ENCODE measurements at regions not wholly inside any gene's neighbourhood (a gene's known extent, or its start where the extent isn't known, plus 50 kb on each side); places are given as distances from the start of the nearest gene placed in this dataset.

- H3K36me3 ChIP-seq (replicated peaks in 1 of 2; ENCODE audit: control extremely low read depth in 1 of 2, control insufficient read depth in 1 of 2, extremely low read depth in 1 of 2, insufficient read depth in 2 of 2, low read length in 1 of 2): no peaks in the 10 kb centered on the region
- H3K27ac ChIP-seq (ENCODE audit: low read length in 2 of 2): no peak overlapping the region
- peaks cover 40% of the 10 kb centered on the region for H3K27me3 Mint-ChIP-seq
- no peak overlapping the region for H3K4me3 ChIP-seq (ENCODE audit: control extremely low read depth in 1 of 5, extremely low read depth in 1 of 5, insufficient read depth in 1 of 5, low read depth in 2 of 5, low read length in 4 of 5)
- H3K79me2 ChIP-seq (ENCODE audit: control insufficient read depth, insufficient read depth, low read length): no peaks in the 10 kb centered on the region
- H2AFZ ChIP-seq (ENCODE audit: insufficient read depth, low read depth, low read length, poor library complexity, severe bottlenecking): no peak overlapping the region
- no peak for ATAC-seq (ENCODE audit: low read depth)
- no peak for DNase-seq
- H4K20me1 ChIP-seq (ENCODE audit: control insufficient read depth, insufficient read depth, low read length, poor library complexity, severe bottlenecking): no peaks in the 10 kb centered on the region
- H3K27me3 ChIP-seq (replicated peaks in 1 of 4; ENCODE audit: control extremely low read depth in 1 of 4, control insufficient read depth in 3 of 4, insufficient read depth in 4 of 4, low read length in 3 of 4): peaks cover 0 to 4% (median under 1%) of the 10 kb centered on the region in 4 experiments
- ChIA-PET POLR2A (no interaction called here), CTCF (no interaction called here)
- H3K4me1 ChIP-seq (ENCODE audit: control insufficient read depth in 2 of 2, insufficient read depth in 2 of 2, low read length in 2 of 2): no peaks in the 10 kb centered on the region
- no peaks in the 10 kb centered on the region for H3K4me1 Mint-ChIP-seq
- no peak overlapping the region for H3K9ac ChIP-seq (ENCODE audit: low read length)
- H3K9me3 Mint-ChIP-seq (ENCODE audit: insufficient read depth): peaks cover 6% of the 10 kb centered on the region
- TF ChIP-seq, protein P1, sequence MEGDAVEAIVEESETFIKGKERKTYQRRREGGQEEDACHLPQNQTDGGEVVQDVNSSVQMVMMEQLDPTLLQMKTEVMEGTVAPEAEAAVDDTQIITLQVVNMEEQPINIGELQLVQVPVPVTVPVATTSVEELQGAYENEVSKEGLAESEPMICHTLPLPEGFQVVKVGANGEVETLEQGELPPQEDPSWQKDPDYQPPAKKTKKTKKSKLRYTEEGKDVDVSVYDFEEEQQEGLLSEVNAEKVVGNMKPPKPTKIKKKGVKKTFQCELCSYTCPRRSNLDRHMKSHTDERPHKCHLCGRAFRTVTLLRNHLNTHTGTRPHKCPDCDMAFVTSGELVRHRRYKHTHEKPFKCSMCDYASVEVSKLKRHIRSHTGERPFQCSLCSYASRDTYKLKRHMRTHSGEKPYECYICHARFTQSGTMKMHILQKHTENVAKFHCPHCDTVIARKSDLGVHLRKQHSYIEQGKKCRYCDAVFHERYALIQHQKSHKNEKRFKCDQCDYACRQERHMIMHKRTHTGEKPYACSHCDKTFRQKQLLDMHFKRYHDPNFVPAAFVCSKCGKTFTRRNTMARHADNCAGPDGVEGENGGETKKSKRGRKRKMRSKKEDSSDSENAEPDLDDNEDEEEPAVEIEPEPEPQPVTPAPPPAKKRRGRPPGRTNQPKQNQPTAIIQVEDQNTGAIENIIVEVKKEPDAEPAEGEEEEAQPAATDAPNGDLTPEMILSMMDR (IDR thresholded peaks at IDR 0.05): no peak
- no peak for TF ChIP-seq EZH2 (IDR thresholded peaks at IDR 0.05; ENCODE audit: borderline replicate concordance, insufficient read depth, low read depth, low read length, poor library complexity, severe bottlenecking)
- intact Hi-C loops (cut with micrococcal nuclease): no loop called here
- no peak overlapping the region for H3K4me2 ChIP-seq (replicated peaks; ENCODE audit: low read depth, low read length, poor library complexity, severe bottlenecking)
- H3K9me3 ChIP-seq (ENCODE audit: control extremely low read depth in 1 of 3, control insufficient read depth in 2 of 3, insufficient read depth in 1 of 3, low read length in 2 of 3): no peaks in the 10 kb centered on the region
- WGBS (ENCODE audit: insufficient coverage): no CpG with 5 or more reads among the region's 2 CpGs
- H3K4me3 Mint-ChIP-seq: no peak overlapping the region
- no peak overlapping the region for H3K27ac Mint-ChIP-seq
Observed at GRCh38 chr2:215885536-215885935, 127.8 kb downstream of the MREG start.

DNA sequence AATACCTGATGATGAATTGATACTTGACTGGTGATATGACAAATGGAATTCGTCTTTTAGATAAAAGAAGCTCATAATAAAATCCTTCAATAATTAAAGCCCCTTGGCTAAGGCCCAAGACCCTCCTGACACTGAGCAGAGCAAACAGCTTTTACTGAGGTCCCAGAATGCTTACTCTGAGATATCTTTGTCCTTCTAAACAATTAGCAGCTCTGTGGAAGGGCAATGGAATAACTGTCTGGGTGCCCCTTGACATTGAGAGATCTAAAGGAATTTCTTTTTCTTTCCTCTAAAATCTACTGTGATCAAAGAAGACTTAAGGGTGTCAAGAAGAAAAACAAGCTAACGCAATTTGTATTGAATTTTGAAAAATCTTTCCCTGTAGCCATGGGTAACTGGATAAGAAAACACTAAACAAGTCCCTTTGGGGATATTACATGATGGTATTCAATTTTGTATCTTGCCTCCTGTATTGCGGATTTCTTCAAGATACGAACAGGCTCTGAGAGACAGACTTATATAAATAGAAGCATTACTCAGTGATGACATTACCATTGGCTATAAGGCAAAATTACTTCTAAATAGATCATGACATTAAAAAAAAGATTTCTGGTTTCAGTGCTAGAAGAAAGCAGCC is 128.8 kb downstream of the MREG start:
- no peak overlapping the region for H3K27ac ChIP-seq (ENCODE audit: low read length in 2 of 2)
- no peaks in the 10 kb centered on the region for H4K20me1 ChIP-seq (ENCODE audit: control insufficient read depth, insufficient read depth, low read length, poor library complexity, severe bottlenecking)
- no peak for DNase-seq
- H3K4me3 Mint-ChIP-seq: no peak overlapping the region
- intact Hi-C loops (cut with micrococcal nuclease): no loop called here
- H2AFZ ChIP-seq (ENCODE audit: insufficient read depth, low read depth, low read length, poor library complexity, severe bottlenecking): no peak overlapping the region
- H3K9ac ChIP-seq (ENCODE audit: low read length): no peak overlapping the region
- H3K4me1 ChIP-seq (ENCODE audit: control insufficient read depth in 2 of 2, insufficient read depth in 2 of 2, low read length in 2 of 2): no peaks in the 10 kb centered on the region
- POLR2A ChIA-PET: no interaction called here
- H3K9me3 Mint-ChIP-seq (ENCODE audit: insufficient read depth): peaks cover 4% of the 10 kb centered on the region
- WGBS (ENCODE audit: insufficient coverage): 100% methylated on average over 1 of the region's 4 CpGs
- H3K27ac Mint-ChIP-seq: no peak overlapping the region
- no peak for ATAC-seq (ENCODE audit: low read depth)
- no peaks in the 10 kb centered on the region for H3K4me1 Mint-ChIP-seq
- H3K4me2 ChIP-seq (replicated peaks; ENCODE audit: low read depth, low read length, poor library complexity, severe bottlenecking): no peak overlapping the region
- H3K79me2 ChIP-seq (ENCODE audit: control insufficient read depth, insufficient read depth, low read length): no peaks in the 10 kb centered on the region
- H3K27me3 Mint-ChIP-seq: peaks cover 36% of the 10 kb centered on the region
- CTCF ChIA-PET: no interaction called here
- no peak overlapping the region for H3K4me3 ChIP-seq (ENCODE audit: control extremely low read depth in 1 of 5, extremely low read depth in 1 of 5, insufficient read depth in 1 of 5, low read depth in 2 of 5, low read length in 4 of 5)
- peaks cover 0 to 4% (median under 1%) of the 10 kb centered on the region in 4 experiments for H3K27me3 ChIP-seq (replicated peaks in 1 of 4; ENCODE audit: control extremely low read depth in 1 of 4, control insufficient read depth in 3 of 4, insufficient read depth in 4 of 4, low read length in 3 of 4)
- H3K36me3 ChIP-seq (replicated peaks in 1 of 2; ENCODE audit: control extremely low read depth in 1 of 2, control insufficient read depth in 1 of 2, extremely low read depth in 1 of 2, insufficient read depth in 2 of 2, low read length in 1 of 2): no peaks in the 10 kb centered on the region
- TF ChIP-seq, protein P1 (IDR thresholded peaks at IDR 0.05): no peak
- no peak for TF ChIP-seq EZH2 (IDR thresholded peaks at IDR 0.05; ENCODE audit: borderline replicate concordance, insufficient read depth, low read depth, low read length, poor library complexity, severe bottlenecking)
- no peaks in the 10 kb centered on the region for H3K9me3 ChIP-seq (ENCODE audit: control extremely low read depth in 1 of 3, control insufficient read depth in 2 of 3, insufficient read depth in 1 of 3, low read length in 2 of 3)
